Spleen (tissue), 7 donors: ENCODE measurements at regions not wholly inside any gene's neighbourhood (a gene's known extent, or its start where the extent isn't known, plus 50 kb on each side); places are given as distances from the start of the nearest gene placed in this dataset.

Experiments
- POLR2A ChIP-seq, 3 donors: fragments of 450-650 bp; IDR thresholded peaks; one replicate each; pipeline ENCODE4 v1.5.1; 2017; ENCODE audit warnings: antibody characterized with exemption in 3 of 3, mild to moderate bottlenecking in 1 of 3
- POLR2AphosphoS5 ChIP-seq, 3 donors: sonication (generic); formaldehyde crosslinking; IDR thresholded peaks; one replicate each; pipeline ENCODE4 v1.5.1; 2017; ENCODE audit warnings: antibody characterized with exemption in 3 of 3
- TF ChIP-seq, protein P1 (sequence below), 11 experiments: fragments of 200-600 bp in 7 of 11; fragments of 450-650 bp in 4 of 11; sonication (generic) in 4 of 11; IDR thresholded peaks in 8 of 11; conservative IDR thresholded peaks in 3 of 11; 1 replicate in 7 of 11; 2 replicates in 4 of 11; pipeline versions ENCODE4 v1.4.0 to v1.8.0; 2016 to 2021; ENCODE audit warnings: antibody characterized with exemption in 11 of 11, inconsistent platforms in 4 of 11, mild to moderate bottlenecking in 1 of 11
- donor health status: DM: no; HTN: no; CAD: no; lungs with moderate emphysema.
- donor health status: DM: no; HTN: no; CAD: no.
- donor health status: DM: no; HTN: no; CAD: no.

DNA sequence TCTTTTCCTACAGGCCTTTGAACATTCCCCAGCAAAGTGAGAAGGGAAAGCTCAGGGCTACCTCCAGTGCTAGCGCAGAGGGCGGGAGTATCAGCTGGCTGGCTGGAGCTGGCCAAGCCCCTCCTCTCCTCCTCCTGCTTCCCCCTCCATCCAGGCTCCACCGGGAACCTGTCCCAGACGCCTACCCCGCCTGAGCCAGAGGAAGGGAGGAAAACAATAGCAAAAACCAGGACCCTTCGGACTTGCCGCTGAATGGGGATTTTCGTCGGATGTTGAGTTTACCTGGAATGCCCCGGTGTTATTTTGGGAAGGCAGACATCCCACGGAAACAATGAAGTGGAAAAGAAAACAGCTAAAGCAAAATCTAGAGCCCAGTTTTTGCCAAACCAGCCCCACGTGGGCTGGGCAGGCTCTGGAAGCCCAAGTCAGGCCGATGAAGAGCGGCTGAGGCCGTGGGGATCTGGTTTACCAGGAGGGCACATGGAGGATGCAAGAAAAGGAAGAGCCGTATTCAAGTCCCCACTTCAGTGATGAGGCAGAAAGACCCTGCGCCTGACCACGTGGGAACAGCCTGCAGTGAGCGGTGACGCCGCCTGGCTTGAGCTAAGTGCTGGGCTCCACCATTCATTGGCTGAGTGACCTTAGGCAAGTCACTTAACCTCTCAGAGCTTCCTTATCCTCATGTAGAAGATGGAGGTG is 100.4 kb upstream of the LCLAT1 start:
- TF ChIP-seq, protein P1, sequence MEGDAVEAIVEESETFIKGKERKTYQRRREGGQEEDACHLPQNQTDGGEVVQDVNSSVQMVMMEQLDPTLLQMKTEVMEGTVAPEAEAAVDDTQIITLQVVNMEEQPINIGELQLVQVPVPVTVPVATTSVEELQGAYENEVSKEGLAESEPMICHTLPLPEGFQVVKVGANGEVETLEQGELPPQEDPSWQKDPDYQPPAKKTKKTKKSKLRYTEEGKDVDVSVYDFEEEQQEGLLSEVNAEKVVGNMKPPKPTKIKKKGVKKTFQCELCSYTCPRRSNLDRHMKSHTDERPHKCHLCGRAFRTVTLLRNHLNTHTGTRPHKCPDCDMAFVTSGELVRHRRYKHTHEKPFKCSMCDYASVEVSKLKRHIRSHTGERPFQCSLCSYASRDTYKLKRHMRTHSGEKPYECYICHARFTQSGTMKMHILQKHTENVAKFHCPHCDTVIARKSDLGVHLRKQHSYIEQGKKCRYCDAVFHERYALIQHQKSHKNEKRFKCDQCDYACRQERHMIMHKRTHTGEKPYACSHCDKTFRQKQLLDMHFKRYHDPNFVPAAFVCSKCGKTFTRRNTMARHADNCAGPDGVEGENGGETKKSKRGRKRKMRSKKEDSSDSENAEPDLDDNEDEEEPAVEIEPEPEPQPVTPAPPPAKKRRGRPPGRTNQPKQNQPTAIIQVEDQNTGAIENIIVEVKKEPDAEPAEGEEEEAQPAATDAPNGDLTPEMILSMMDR (IDR thresholded peaks at IDR 0.05 in 8 of 11, conservative IDR thresholded peaks at IDR 0.05 in 3 of 11) = no peak
- TF ChIP-seq POLR2A (IDR thresholded peaks at IDR 0.05) (no peak), POLR2AphosphoS5 (IDR thresholded peaks at IDR 0.05) (no peak)
